ENCODE measurements at regions not wholly inside any gene's neighbourhood (a gene's known extent, or its start where the extent isn't known, plus 50 kb on each side); places are given as distances from the start of the nearest gene placed in this dataset.

GRCh38 chr17:68185820-68186219, 62.0 kb upstream of the AMZ2 start:
- DNase-seq: no peak

GRCh38 chr17:68190495-68190894, 57.3 kb upstream of the AMZ2 start:
- DNase-seq: no peak

- peak; percentile 34 for DNase-seq
Observed at GRCh38 chr17:68195667-68196393, 52.0 kb upstream of the AMZ2 start.

- DNase-seq: peak; percentile 17
Observed at GRCh38 chr17:68196394-68197090, 51.3 kb upstream of the AMZ2 start.

- peak; percentile 62 for DNase-seq
Observed at GRCh38 chr17:68197091-68197996, 50.5 kb upstream of the AMZ2 start.

GRCh38 chr17:68197997-68198930, 49.6 kb upstream of the AMZ2 start:
- DNase-seq: peak; percentile 46

Data from stimulated activated CD4-positive, alpha-beta T cell treated with anti-CD3 and anti-CD28 coated beads, Interleukin-15, amount 100 ng/mL, for 24 hours (primary cell).